Hepatocyte (in vitro differentiated cells): ENCODE measurements at regions not wholly inside any gene's neighbourhood (a gene's known extent, or its start where the extent isn't known, plus 50 kb on each side); places are given as distances from the start of the nearest gene placed in this dataset.

Experiments
- DNase-seq: peaks from one replicate; pipeline ENCODE4 v3.0.0-alpha.2; 2016; ENCODE audit warnings: low spot score
- H2AFZ ChIP-seq: fragments of 200-600 bp; sonication (generic); 2 replicates; pipeline ENCODE4 v1.6.0; 2016; ENCODE audit warnings: antibody characterized with exemption, mild to moderate bottlenecking
- H3K27ac ChIP-seq: fragments of 200-600 bp; sonication (generic); 2 replicates; pipeline ENCODE4 v1.5.1; 2016; ENCODE audit warnings: mild to moderate bottlenecking
- H3K27me3 ChIP-seq: fragments of 200-600 bp; sonication (generic); 2 replicates; pipeline ENCODE4 v1.6.1; 2016
- H3K36me3 ChIP-seq: fragments of 200-600 bp; sonication (generic); replicated peaks from 2 replicates; pipeline ENCODE4 v1.5.1; 2016; ENCODE audit warnings: low read depth; ENCODE audit not compliant: insufficient read depth
- H3K4me1 ChIP-seq: fragments of 200-600 bp; sonication (generic); 2 replicates; pipeline ENCODE4 v1.5.1; 2016; ENCODE audit warnings: mild to moderate bottlenecking, moderate library complexity; ENCODE audit not compliant: insufficient read depth
- H3K4me2 ChIP-seq: fragments of 200-600 bp; sonication (generic); 2 replicates; pipeline ENCODE4 v1.6.0; 2016
- H3K4me3 ChIP-seq: fragments of 200-600 bp; sonication (generic); 2 replicates; pipeline ENCODE4 v1.5.1; 2016; ENCODE audit warnings: mild to moderate bottlenecking
- H3K79me2 ChIP-seq: fragments of 200-600 bp; sonication (generic); 2 replicates; pipeline ENCODE4 v1.6.0; 2017; ENCODE audit warnings: mild to moderate bottlenecking
- H3K9me2 ChIP-seq: fragments of 200-600 bp; sonication (generic); replicated peaks from 2 replicates; pipeline ENCODE4 v1.6.0; 2017; ENCODE audit warnings: mild to moderate bottlenecking; ENCODE audit not compliant: insufficient read depth
- H3K9me3 ChIP-seq: fragments of 200-600 bp; sonication (generic); 2 replicates; pipeline ENCODE4 v1.5.1; 2016; ENCODE audit warnings: low read depth, mild to moderate bottlenecking
- H4K20me1 ChIP-seq: fragments of 200-600 bp; sonication (generic); 2 replicates; pipeline ENCODE4 v1.6.0; 2016; ENCODE audit warnings: mild to moderate bottlenecking; ENCODE audit not compliant: insufficient read depth, poor library complexity, severe bottlenecking
- CTCF ChIP-seq: fragments of 200-600 bp; sonication (generic); IDR thresholded peaks from 2 replicates; pipeline ENCODE4 v1.5.1; 2016; ENCODE audit warnings: antibody characterized with exemption, mild to moderate bottlenecking; ENCODE audit not compliant: poor library complexity
- EZH2 ChIP-seq: fragments of 200-600 bp; sonication (generic); IDR thresholded peaks from 2 replicates; pipeline ENCODE4 v1.6.1; 2016; ENCODE audit warnings: antibody characterized with exemption, mild to moderate bottlenecking, borderline replicate concordance
- EZH2phosphoT487 ChIP-seq: fragments of 200-600 bp; sonication (generic); IDR thresholded peaks from one replicate; pipeline ENCODE4 v1.6.1; 2018; ENCODE audit warnings: antibody characterized with exemption, mild to moderate bottlenecking, low read depth, moderate library complexity; ENCODE audit not compliant: unreplicated experiment, severe bottlenecking
- WGBS: methylation state at CpG from one replicate; pipeline ENCODE4 v1.1.6; 2016; ENCODE audit warnings: low lambda C conversion rate; ENCODE audit errors: missing lambda C conversion rate; 5-methylcytosine and 5-hydroxymethylcytosine counted together

- Histone ChIP-seq H4K20me1 (no peaks in the 10 kb centered on the region), H3K36me3 (no peaks in the 10 kb centered on the region), H2AFZ (no peak overlapping the region), H3K9me2 (no peaks in the 10 kb centered on the region), H3K27ac (no peak overlapping the region), H3K4me3 (no peak overlapping the region), H3K27me3 (no peaks in the 10 kb centered on the region), H3K4me2 (no peak overlapping the region), H3K9me3 (no peaks in the 10 kb centered on the region), H3K4me1 (no peaks in the 10 kb centered on the region), H3K79me2 (no peaks in the 10 kb centered on the region)
- TF ChIP-seq CTCF (no peak), EZH2phosphoT487 (no peak), EZH2 (no peak)
- DNase-seq, result no peak
Measured at GRCh38 chr5:28788954-28789353, 1750.6 kb upstream of the CDH9 start.

GRCh38 chr5:28780083-28780692 lies 1741.8 kb upstream of the CDH9 start:
- H3K4me2 ChIP-seq, result no peak overlapping the region
- H3K27me3 ChIP-seq, result no peaks in the 10 kb centered on the region
- TF ChIP-seq EZH2 (no peak), EZH2phosphoT487 (no peak), CTCF (no peak)
- no peak overlapping the region for H3K4me3 ChIP-seq
- no peaks in the 10 kb centered on the region for H3K79me2 ChIP-seq
- no peaks in the 10 kb centered on the region for H4K20me1 ChIP-seq
- H3K9me3 ChIP-seq, result no peaks in the 10 kb centered on the region
- H3K36me3 ChIP-seq, result no peaks in the 10 kb centered on the region
- H3K4me1 ChIP-seq, result no peaks in the 10 kb centered on the region
- WGBS, result 94% methylated on average over 1 of the region's 1 CpG
- H3K27ac ChIP-seq, result no peak overlapping the region
- H2AFZ ChIP-seq, result no peak overlapping the region
- no peak for DNase-seq
- H3K9me2 ChIP-seq, result no peaks in the 10 kb centered on the region

- Histone ChIP-seq H3K9me2 (no peaks in the 10 kb centered on the region), H3K27ac (no peak overlapping the region), H4K20me1 (no peaks in the 10 kb centered on the region), H3K79me2 (no peaks in the 10 kb centered on the region), H3K36me3 (no peaks in the 10 kb centered on the region), H3K9me3 (no peaks in the 10 kb centered on the region), H3K4me3 (no peak overlapping the region), H3K4me2 (no peak overlapping the region), H3K4me1 (no peaks in the 10 kb centered on the region), H3K27me3 (no peaks in the 10 kb centered on the region), H2AFZ (no peak overlapping the region)
- TF ChIP-seq EZH2phosphoT487 (no peak), CTCF (peak; percentile 31), EZH2 (no peak)
- peak; percentile 13 for DNase-seq
Measured at GRCh38 chr5:28779161-28779754, 1740.9 kb upstream of the CDH9 start.

GRCh38 chr5:28770307-28770706 lies 1731.9 kb upstream of the CDH9 start:
- TF ChIP-seq CTCF, result no peak
- TF ChIP-seq EZH2phosphoT487, result no peak
- no peak for TF ChIP-seq EZH2
- no peak for DNase-seq
- H3K9me2 ChIP-seq, result no peaks in the 10 kb centered on the region
- H3K36me3 ChIP-seq, result no peaks in the 10 kb centered on the region
- H2AFZ ChIP-seq, result no peak overlapping the region
- WGBS, result 93% methylated on average over 4 of the region's 4 CpGs
- no peak overlapping the region for H3K4me2 ChIP-seq
- H3K4me1 ChIP-seq, result no peaks in the 10 kb centered on the region
- no peaks in the 10 kb centered on the region for H4K20me1 ChIP-seq
- no peaks in the 10 kb centered on the region for H3K79me2 ChIP-seq
- H3K27me3 ChIP-seq, result no peaks in the 10 kb centered on the region
- H3K4me3 ChIP-seq, result no peak overlapping the region
- no peak overlapping the region for H3K27ac ChIP-seq
- no peaks in the 10 kb centered on the region for H3K9me3 ChIP-seq
